ENCODE measurements at regions not wholly inside any gene's neighbourhood (a gene's known extent, or its start where the extent isn't known, plus 50 kb on each side); places are given as distances from the start of the nearest gene placed in this dataset.

- no peak for TF ChIP-seq CREM (CRISPR knock-in tag; IDR thresholded peaks at IDR 0.05)
- no peak for TF ChIP-seq CTCF (IDR thresholded peaks at IDR 0.05)
- TF ChIP-seq, protein P1, sequence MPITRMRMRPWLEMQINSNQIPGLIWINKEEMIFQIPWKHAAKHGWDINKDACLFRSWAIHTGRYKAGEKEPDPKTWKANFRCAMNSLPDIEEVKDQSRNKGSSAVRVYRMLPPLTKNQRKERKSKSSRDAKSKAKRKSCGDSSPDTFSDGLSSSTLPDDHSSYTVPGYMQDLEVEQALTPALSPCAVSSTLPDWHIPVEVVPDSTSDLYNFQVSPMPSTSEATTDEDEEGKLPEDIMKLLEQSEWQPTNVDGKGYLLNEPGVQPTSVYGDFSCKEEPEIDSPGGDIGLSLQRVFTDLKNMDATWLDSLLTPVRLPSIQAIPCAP (CRISPR knock-in tag; IDR thresholded peaks at IDR 0.05), result no peak
- TF ChIP-seq USF1 (CRISPR knock-in tag; IDR thresholded peaks at IDR 0.05), result no peak
- TF ChIP-seq, protein P2, sequence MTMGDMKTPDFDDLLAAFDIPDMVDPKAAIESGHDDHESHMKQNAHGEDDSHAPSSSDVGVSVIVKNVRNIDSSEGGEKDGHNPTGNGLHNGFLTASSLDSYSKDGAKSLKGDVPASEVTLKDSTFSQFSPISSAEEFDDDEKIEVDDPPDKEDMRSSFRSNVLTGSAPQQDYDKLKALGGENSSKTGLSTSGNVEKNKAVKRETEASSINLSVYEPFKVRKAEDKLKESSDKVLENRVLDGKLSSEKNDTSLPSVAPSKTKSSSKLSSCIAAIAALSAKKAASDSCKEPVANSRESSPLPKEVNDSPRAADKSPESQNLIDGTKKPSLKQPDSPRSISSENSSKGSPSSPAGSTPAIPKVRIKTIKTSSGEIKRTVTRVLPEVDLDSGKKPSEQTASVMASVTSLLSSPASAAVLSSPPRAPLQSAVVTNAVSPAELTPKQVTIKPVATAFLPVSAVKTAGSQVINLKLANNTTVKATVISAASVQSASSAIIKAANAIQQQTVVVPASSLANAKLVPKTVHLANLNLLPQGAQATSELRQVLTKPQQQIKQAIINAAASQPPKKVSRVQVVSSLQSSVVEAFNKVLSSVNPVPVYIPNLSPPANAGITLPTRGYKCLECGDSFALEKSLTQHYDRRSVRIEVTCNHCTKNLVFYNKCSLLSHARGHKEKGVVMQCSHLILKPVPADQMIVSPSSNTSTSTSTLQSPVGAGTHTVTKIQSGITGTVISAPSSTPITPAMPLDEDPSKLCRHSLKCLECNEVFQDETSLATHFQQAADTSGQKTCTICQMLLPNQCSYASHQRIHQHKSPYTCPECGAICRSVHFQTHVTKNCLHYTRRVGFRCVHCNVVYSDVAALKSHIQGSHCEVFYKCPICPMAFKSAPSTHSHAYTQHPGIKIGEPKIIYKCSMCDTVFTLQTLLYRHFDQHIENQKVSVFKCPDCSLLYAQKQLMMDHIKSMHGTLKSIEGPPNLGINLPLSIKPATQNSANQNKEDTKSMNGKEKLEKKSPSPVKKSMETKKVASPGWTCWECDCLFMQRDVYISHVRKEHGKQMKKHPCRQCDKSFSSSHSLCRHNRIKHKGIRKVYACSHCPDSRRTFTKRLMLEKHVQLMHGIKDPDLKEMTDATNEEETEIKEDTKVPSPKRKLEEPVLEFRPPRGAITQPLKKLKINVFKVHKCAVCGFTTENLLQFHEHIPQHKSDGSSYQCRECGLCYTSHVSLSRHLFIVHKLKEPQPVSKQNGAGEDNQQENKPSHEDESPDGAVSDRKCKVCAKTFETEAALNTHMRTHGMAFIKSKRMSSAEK (CRISPR knock-in tag; IDR thresholded peaks at IDR 0.05; ENCODE audit: borderline replicate concordance), result no peak
Measured at GRCh38 chr6:168184701-168185100, 105.7 kb upstream of the FRMD1 start.
